ENCODE measurements at regions not wholly inside any gene's neighbourhood (a gene's known extent, or its start where the extent isn't known, plus 50 kb on each side); places are given as distances from the start of the nearest gene placed in this dataset.
"Not testable (repeated sequence)": the region's sequence is repeated elsewhere in the genome, so short reads cannot be mapped to it uniquely, and the experiment has no call there.

DNA sequence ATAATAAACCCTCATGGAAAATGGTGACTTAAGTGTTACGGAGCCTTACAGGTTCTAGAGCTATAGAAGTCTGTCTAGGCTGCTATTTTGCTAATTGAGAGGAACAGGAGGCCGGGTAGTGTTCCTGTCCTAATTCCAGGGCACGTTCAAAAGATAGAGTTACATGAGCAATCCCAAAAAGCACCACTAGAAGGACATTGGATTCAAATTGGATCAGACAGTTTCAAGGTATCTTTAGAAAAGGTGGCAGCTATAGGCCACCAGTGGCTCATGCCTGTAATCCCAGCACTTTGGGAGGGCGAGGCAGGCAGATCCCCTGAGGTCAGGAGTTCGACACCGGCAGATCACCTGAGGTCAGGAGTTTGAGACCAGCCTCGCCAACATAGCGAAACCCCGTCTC lies 458.8 kb downstream of the TMEM232 start:
- no peak for DNase-seq (ENCODE audit: low read depth)
- H3K4me3 ChIP-seq (ENCODE audit: low read depth, low read length) = no peak overlapping the region
- TF ChIP-seq CTCF (IDR thresholded peaks at IDR 0.05; ENCODE audit: insufficient read depth, low read depth, low read length) = no peak

GRCh38 chr5:110268283-110268682 lies 458.2 kb downstream of the TMEM232 start:
- no peak for TF ChIP-seq CTCF (IDR thresholded peaks at IDR 0.05; ENCODE audit: insufficient read depth, low read depth, low read length)
- no peak overlapping the region for H3K4me3 ChIP-seq (ENCODE audit: low read depth, low read length)
- no peak for DNase-seq (ENCODE audit: low read depth)

GRCh38 chr5:110268985-110269384 lies 457.5 kb downstream of the TMEM232 start:
- H3K4me3 ChIP-seq (ENCODE audit: low read depth, low read length) = no peak overlapping the region
- no peak for TF ChIP-seq CTCF (IDR thresholded peaks at IDR 0.05; ENCODE audit: insufficient read depth, low read depth, low read length)
- DNase-seq (ENCODE audit: low read depth) = no peak

DNA sequence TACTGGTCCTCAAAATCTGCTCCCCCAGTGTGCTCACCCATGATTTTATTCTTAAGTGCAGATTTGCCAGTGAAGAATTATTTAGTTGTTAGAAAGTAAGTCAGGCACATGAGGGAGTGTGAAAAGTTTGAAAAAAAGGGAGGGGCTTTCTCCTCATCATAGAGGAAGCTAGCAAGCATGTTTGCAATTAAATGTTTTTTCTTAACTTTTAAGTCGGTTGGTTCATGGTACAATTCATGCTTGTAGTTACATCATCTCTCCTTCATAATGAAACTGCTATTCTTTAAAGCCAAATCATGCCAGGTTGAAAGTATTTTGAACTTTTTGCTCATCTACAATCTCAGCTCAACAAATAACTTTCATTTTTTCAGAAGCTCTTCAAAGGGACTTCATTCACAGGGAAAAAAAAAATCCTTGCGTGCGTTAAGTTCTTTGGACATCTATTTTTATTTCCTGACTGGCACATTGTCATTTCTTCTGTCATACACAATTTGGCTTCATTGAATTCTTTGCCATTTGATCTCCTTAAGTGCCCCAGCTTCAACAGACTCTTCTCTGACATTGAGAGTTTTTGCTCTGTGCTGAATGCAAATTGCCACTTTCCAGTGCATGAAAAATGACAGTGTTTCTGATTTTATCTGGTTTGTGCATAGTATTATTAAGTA lies 456.9 kb downstream of the TMEM232 start:
- TF ChIP-seq CTCF (IDR thresholded peaks at IDR 0.05; ENCODE audit: insufficient read depth, low read depth, low read length) = no peak
- no peak overlapping the region for H3K4me3 ChIP-seq (ENCODE audit: low read depth, low read length)
- no peak for DNase-seq (ENCODE audit: low read depth)

DNA sequence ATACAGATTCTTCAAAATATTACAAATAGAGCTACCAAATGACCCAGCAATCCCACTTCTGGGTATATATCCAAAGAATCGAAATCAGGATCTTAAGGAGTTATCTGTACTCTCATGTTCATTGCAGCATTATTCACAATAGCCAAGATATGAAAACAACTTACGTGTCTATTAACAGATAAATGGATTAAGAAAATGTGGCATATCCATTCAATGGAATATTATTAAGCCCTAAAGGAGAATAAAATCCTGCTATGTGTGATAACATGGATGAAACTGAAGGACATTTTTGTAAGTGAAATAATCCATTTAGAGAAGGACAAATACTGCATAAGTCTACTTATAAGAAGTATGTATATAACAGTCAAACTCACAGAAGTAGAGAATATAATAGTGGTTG lies 450.6 kb downstream of the TMEM232 start:
- no peak overlapping the region for H3K4me3 ChIP-seq (ENCODE audit: low read depth, low read length)
- no peak for TF ChIP-seq CTCF (IDR thresholded peaks at IDR 0.05; ENCODE audit: insufficient read depth, low read depth, low read length)
- no peak for DNase-seq (ENCODE audit: low read depth)

GRCh38 chr5:110278449-110278848 lies 448.0 kb downstream of the TMEM232 start:
- not testable (repeated sequence) for H3K4me3 ChIP-seq (ENCODE audit: low read depth, low read length); DNase-seq (ENCODE audit: low read depth)

DNA sequence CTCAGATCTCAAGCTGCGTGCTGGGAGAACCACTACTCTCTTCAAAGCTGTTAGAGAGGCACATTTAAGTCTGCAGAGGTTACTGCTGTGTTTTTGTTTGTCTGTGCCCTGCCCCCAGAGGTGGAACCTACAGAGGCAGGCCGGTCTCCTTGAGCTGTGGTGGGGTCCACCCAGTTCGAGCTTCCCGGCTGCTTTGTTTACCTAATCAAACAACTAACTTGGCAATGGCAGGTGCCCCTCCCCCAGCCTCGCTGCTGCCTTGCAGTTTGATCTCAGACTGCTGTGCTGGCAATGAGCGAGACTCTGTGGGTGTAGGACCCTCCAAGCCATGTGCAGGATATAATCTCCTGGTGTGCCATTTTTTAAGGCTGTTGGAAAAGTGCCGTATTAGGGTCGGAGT lies 442.4 kb downstream of the TMEM232 start:
- H3K4me3 ChIP-seq (ENCODE audit: low read depth, low read length) = not testable (repeated sequence)

GRCh38 chr5:110288766-110289511 lies 437.5 kb downstream of the TMEM232 start:
- TF ChIP-seq CTCF (IDR thresholded peaks at IDR 0.05; ENCODE audit: insufficient read depth, low read depth, low read length) = no peak
- no peak overlapping the region for H3K4me3 ChIP-seq (ENCODE audit: low read depth, low read length)
- peak; percentile 59 for DNase-seq (ENCODE audit: low read depth)

More for the DNA sequence above, 442.4 kb downstream of the TMEM232 start:
- DNase-seq (ENCODE audit: low read depth) = not testable (repeated sequence)

All from fibroblast of villous mesenchyme (primary cell).